ENCODE measurements at regions not wholly inside any gene's neighbourhood (a gene's known extent, or its start where the extent isn't known, plus 50 kb on each side); places are given as distances from the start of the nearest gene placed in this dataset.

- TF ChIP-seq, protein P1, sequence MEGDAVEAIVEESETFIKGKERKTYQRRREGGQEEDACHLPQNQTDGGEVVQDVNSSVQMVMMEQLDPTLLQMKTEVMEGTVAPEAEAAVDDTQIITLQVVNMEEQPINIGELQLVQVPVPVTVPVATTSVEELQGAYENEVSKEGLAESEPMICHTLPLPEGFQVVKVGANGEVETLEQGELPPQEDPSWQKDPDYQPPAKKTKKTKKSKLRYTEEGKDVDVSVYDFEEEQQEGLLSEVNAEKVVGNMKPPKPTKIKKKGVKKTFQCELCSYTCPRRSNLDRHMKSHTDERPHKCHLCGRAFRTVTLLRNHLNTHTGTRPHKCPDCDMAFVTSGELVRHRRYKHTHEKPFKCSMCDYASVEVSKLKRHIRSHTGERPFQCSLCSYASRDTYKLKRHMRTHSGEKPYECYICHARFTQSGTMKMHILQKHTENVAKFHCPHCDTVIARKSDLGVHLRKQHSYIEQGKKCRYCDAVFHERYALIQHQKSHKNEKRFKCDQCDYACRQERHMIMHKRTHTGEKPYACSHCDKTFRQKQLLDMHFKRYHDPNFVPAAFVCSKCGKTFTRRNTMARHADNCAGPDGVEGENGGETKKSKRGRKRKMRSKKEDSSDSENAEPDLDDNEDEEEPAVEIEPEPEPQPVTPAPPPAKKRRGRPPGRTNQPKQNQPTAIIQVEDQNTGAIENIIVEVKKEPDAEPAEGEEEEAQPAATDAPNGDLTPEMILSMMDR (optimal IDR thresholded peaks at IDR 0.05 in 1 of 3, IDR thresholded peaks at IDR 0.05 in 1 of 3, conservative IDR thresholded peaks at IDR 0.05 in 1 of 3; ENCODE audit: extremely low read depth in 1 of 3, insufficient read depth in 2 of 3, low read length in 3 of 3), result no peak
- no peak for TF ChIP-seq EZH2 (IDR thresholded peaks at IDR 0.05; ENCODE audit: low read length)
- Histone ChIP-seq H3K9ac (ENCODE audit: control insufficient read depth, extremely low read depth, insufficient read depth, low read length) (no peak overlapping the region), H3K36me3 (ENCODE audit: control insufficient read depth in 2 of 2, extremely low read depth in 1 of 2, insufficient read depth in 2 of 2, low read length in 2 of 2) (no peaks in the 10 kb centered on the region), H3K4me2 (ENCODE audit: control insufficient read depth, extremely low read depth, insufficient read depth, low read depth, low read length) (no peak overlapping the region), H3K9me3 (ENCODE audit: control insufficient read depth, low read depth, low read length) (no peaks in the 10 kb centered on the region), H3K4me1 (ENCODE audit: control insufficient read depth, extremely low read depth, insufficient read depth, low read length) (no peaks in the 10 kb centered on the region), H4K20me1 (ENCODE audit: control insufficient read depth, extremely low read depth, insufficient read depth, low read length) (no peaks in the 10 kb centered on the region), H3K4me3 (ENCODE audit: control insufficient read depth in 2 of 3, extremely low read depth in 1 of 3, insufficient read depth in 2 of 3, low read depth in 1 of 3, low read length in 3 of 3) (no peak overlapping the region), H3K79me2 (ENCODE audit: control insufficient read depth, insufficient read depth, low read length) (no peaks in the 10 kb centered on the region), H3K27ac (ENCODE audit: control insufficient read depth, insufficient read depth, low read length) (no peak overlapping the region), H3K27me3 (ENCODE audit: control insufficient read depth, extremely low read depth, insufficient read depth, low read length) (no peaks in the 10 kb centered on the region), H2AFZ (ENCODE audit: control insufficient read depth, low read length) (no peak overlapping the region), H3K9me1 (ENCODE audit: control insufficient read depth, extremely low read depth, insufficient read depth, low read length) (no peaks in the 10 kb centered on the region)
- dilution Hi-C loops (cut with MboI; ENCODE audit: extremely low pct_ligation_motif_present, low sequenced_read_pairs), result no loop called here
- DNase-seq (ENCODE audit: low read depth, low spot score), result no peak
- FAIRE-seq, result no peak
Measured at GRCh38 chr11:109794501-109794900, 298.7 kb upstream of the ZC3H12C start.

GRCh38 chr11:109795234-109795633 lies 298.0 kb upstream of the ZC3H12C start:
- Histone ChIP-seq H3K9ac (ENCODE audit: control insufficient read depth, extremely low read depth, insufficient read depth, low read length) (no peak overlapping the region), H2AFZ (ENCODE audit: control insufficient read depth, low read length) (no peak overlapping the region), H3K4me2 (ENCODE audit: control insufficient read depth, extremely low read depth, insufficient read depth, low read depth, low read length) (no peak overlapping the region), H3K27me3 (ENCODE audit: control insufficient read depth, extremely low read depth, insufficient read depth, low read length) (no peaks in the 10 kb centered on the region), H3K4me3 (ENCODE audit: control insufficient read depth in 2 of 3, extremely low read depth in 1 of 3, insufficient read depth in 2 of 3, low read depth in 1 of 3, low read length in 3 of 3) (no peak overlapping the region), H3K79me2 (ENCODE audit: control insufficient read depth, insufficient read depth, low read length) (no peaks in the 10 kb centered on the region), H3K36me3 (ENCODE audit: control insufficient read depth in 2 of 2, extremely low read depth in 1 of 2, insufficient read depth in 2 of 2, low read length in 2 of 2) (no peaks in the 10 kb centered on the region), H3K9me1 (ENCODE audit: control insufficient read depth, extremely low read depth, insufficient read depth, low read length) (no peaks in the 10 kb centered on the region), H3K27ac (ENCODE audit: control insufficient read depth, insufficient read depth, low read length) (no peak overlapping the region), H3K4me1 (ENCODE audit: control insufficient read depth, extremely low read depth, insufficient read depth, low read length) (no peaks in the 10 kb centered on the region), H4K20me1 (ENCODE audit: control insufficient read depth, extremely low read depth, insufficient read depth, low read length) (no peaks in the 10 kb centered on the region), H3K9me3 (ENCODE audit: control insufficient read depth, low read depth, low read length) (no peaks in the 10 kb centered on the region)
- dilution Hi-C loops (cut with MboI; ENCODE audit: extremely low pct_ligation_motif_present, low sequenced_read_pairs), result no loop called here
- DNase-seq (ENCODE audit: low read depth, low spot score) (no peak), FAIRE-seq (no peak)
- TF ChIP-seq, protein P1 (optimal IDR thresholded peaks at IDR 0.05 in 1 of 3, IDR thresholded peaks at IDR 0.05 in 1 of 3, conservative IDR thresholded peaks at IDR 0.05 in 1 of 3; ENCODE audit: extremely low read depth in 1 of 3, insufficient read depth in 2 of 3, low read length in 3 of 3), result no peak
- no peak for TF ChIP-seq EZH2 (IDR thresholded peaks at IDR 0.05; ENCODE audit: low read length)
